HG02870 (cell line): ENCODE measurements at regions not wholly inside any gene's neighbourhood (a gene's known extent, or its start where the extent isn't known, plus 50 kb on each side); places are given as distances from the start of the nearest gene placed in this dataset.
"Not testable (repeated sequence)": the region's sequence is repeated elsewhere in the genome, so short reads cannot be mapped to it uniquely, and the experiment has no call there.

Source experiments
- ATAC-seq: cut with Tn5 transposase; IDR thresholded peaks from one replicate; pipeline ENCODE4 v1.9.1; 2021; ENCODE audit warnings: mild to moderate bottlenecking, moderate library complexity; ENCODE audit not compliant: unreplicated experiment

DNA sequence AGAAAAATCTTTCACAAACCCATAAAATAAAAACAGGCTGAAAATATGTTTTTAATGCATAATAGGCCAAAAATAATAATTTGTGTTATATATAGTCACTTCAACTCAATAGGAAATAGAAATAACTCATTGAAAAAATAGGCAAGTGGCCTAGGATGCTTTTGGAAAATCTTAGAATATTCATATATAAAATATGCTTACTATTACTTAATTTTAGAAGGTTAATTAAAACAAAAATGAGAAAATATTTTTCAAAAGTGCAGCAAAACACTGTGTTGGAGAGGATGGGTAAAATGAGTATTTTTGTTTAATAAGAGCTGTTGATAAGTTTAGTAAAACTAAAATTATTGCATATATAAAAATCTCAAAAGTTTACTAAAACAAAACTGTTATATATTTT lies 308.0 kb upstream of the ATXN7L3B start:
- ATAC-seq = no peak

DNA sequence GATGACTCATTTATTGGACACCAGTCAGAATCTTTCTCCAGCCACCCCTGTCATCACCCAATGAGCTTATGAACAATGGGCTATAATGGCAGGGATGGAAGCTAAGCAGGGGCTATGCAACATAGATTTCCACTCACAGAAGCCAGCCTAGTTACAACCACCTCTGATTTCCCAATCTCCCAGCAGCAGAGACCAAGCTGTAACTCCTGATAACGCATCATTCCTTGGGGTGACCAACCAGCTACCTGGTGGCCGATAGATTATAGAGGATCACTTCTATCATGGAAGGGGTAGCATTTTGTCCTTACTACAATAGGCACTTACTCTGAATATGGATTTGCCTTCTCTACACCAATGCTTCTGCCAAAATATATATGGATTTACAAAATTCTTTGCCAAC lies 302.3 kb upstream of the ATXN7L3B start:
- no peak for ATAC-seq

DNA sequence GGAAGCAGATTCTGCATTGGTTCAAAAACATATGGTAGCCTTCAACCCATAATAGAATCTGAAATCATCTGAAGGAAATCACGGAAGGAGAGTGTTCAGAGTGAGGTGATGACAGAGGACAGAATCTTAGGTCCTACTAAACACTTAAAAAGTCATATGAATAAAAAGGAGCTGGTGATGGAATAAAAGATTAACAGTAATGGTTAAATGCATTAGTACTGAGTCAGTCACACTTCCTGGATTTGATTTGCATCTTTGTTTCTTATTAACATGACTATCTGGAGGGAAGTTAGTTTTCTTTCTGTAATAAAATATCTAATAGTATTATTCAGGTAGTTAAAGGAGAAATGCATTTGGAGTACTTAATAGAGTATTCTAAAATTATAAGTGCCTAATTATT lies 296.3 kb upstream of the ATXN7L3B start:
- ATAC-seq = no peak

DNA sequence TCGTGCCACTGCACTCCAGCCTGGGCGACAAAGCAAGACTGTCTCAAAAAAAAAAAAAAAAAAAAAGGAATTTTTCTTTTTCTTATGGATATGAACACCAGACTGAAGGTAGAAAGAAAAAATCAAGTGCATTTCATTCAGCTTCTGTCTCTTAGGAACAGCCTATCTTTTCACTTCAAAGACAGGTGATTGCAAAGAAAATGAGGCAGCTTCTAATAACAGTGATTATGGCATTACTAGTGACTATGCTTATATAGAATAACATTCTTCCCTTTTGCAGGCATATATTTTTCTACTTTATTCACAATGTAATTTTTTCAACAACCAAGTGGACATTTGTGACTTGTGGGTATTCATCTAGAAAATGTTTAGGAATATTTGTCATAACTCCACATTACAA lies 295.5 kb upstream of the ATXN7L3B start:
- no peak for ATAC-seq

DNA sequence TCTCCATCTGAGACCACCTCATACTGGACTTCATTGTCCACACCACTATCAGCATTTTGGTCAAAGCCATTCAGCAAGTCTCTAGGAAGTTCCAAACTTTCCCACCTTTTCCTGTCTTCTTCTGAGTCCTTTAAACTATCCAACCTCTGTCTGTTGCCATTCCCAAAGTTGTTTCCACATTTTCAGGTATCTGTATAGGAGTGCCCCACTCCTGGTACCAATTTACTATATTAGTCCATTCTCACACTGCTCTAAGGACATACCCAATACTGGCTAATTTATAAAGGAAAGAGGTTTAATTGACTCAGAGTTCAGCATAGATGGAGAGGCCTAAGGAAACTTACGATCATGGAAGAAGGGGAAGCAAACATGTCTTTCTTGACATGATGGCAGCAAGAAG lies 292.2 kb upstream of the ATXN7L3B start:
- ATAC-seq = no peak

DNA sequence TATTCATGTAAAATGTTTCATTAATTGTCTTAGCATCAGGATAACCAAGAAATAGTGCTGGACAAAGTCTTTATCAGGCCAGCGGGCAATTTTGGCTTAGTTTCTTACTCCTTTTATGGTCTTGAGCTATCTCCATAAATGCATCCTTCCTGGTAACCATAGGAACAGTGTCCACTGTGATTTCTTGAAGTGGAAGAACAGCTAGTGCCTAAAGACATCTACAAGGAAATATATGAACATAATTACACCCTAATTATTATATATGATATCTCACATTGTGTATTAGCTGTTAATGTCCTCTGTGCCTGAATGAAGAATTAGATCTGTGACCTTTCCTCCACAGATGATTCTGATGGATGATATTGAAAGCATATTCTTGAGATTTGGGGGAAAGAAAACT lies 286.7 kb upstream of the ATXN7L3B start:
- no peak for ATAC-seq

DNA sequence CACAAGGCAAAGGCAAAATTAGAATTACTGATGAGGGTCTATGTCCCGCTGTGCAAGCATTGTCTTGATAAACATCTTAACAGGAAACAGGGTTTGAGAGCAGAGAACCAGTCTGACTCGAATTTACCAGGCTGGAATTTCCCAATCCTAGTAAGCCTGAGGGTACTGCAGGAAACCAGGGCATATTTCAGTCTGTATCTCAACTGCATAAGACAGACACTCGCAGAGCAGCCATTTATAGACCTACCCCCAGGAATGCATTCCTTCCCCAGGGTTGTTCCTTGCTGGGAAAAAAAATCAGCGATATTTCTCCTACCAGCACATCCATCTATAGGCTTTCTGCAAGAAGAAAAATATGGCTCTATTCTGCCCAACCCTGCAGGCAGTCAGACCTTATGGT lies 283.8 kb upstream of the ATXN7L3B start:
- ATAC-seq = not testable (repeated sequence)

DNA sequence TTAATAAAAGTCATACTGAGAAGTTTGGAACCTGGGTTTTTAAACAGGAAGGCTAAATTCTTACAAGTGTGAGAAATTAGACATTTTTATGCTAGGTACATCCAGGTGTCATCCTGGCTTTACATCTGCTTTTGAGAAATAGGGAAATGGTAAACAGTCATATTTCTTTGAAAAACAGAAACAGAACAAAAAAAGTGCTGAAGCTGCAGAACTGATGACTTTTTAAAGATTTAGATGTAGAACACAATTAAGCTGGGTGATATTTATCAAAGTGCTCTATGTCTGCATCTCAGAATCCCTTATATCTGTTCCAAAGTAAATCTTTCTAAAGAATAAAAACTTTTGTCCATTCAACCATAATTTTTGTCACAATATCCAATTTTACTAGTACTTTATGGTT lies 282.9 kb upstream of the ATXN7L3B start:
- ATAC-seq = no peak

DNA sequence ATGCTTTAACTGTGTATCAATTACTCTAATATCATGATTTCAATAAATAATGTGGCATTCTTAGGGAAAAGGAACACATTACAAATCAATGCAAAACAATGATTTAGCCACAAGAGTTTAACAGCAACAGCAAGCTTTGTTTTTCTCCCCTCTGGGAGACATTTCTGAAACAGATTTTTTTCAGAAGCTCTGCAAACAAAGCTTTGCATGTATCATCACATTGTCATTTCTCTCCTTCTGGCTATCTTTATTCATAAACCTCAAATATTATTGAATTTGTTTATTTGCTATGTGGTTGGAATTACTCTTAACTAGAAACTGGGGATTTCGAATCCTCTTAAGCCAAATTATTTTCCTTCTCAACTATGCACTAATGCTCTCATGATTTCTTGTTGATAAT lies 278.4 kb upstream of the ATXN7L3B start:
- ATAC-seq = no peak

DNA sequence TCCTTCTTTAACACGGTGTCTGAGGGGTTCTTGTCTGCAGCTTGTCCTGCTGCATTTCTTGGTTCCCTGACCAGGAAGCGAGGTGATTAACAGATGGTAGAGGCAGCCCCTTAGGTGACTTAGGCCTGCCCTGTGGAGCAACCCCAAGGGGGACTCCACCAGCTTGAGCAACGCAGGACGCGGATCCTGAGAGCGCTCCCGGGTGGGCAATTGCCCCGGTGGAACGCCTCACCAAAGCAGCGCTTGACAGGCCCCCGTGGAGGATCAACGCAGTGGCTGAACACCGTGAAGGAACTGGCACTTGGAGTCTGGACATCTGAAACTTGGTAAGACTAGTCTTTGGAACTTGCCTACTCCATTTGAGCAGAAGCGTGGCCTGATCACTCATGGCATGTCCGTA lies 272.9 kb upstream of the ATXN7L3B start:
- ATAC-seq = no peak

DNA sequence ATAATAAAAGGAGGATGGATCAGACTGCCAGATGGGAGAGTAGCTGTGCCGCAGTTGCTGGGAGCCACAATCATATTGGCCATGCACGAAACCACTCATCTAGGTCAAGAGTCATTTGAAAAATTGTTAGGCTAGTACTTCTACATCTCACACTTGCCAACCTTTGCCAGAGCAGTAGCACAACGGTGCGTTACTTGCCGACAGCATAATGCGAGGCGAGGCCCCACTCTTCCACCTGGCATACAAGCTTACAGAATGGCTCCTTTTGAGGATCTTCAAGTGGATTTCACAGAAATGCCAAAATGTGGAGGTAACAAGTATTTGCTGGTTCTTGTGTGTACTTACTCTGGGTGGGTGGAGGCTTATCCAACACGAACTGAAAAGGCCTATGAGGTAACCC lies 268.3 kb upstream of the ATXN7L3B start:
- ATAC-seq = not testable (repeated sequence)

DNA sequence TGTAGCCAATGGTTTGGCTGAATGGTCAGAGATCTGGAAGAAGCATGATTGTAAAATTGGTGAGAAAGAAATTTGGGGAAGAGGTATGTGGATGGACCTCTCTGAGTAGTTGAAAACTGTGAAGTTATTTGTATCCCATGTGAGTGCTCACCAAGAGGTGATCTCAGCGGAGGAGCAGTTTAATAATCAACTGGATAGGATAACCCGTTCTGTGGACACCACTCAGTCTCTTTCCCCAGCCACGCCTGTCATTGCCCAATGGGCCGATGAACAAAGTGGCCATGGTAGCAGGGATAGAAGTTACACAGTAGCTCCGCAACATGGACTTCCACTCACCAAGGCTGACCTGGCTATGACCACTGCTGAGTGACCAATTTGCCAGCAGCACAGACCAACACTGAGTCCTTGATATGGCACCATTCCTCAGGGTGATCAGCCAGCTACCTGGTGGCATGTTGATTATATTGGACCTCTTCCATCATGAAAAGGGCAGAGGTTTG lies 257.4 kb upstream of the ATXN7L3B start:
- no peak for ATAC-seq

DNA sequence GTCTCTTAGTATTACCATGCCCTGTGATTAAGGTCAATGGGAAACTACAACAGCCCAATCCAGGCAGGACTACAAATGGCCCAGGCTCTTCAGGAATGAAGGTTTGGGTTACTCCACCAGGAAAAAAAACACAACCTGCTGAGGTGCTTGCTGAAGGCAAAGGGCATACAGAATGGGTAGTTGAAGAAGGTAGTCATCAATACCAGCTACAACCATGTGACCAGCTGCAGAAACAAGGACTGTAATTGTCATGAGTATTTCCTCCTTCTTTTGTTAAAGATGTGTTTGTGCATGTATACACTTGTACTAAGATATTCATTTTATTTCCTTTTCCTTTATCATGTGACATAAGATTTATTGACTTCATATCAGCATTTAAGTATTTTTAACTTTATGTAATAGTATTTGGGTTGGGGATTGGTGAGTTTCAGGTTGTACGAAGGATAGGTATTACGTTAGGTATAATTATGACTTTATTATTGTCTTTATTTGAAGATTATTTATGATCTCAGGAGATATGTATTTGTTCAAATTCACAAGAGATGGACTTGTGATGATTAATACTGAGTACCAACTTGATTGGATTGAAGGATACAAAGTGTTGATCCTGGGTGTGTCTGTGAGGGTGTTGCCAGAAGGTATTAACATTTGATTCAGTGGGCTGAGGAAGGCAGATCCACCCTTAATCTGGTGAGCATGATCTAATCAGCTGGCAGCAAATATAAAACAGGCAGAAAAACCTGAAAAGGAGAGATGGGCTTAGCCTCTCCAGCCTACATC lies 256.0 kb upstream of the ATXN7L3B start:
- not testable (repeated sequence) for ATAC-seq

DNA sequence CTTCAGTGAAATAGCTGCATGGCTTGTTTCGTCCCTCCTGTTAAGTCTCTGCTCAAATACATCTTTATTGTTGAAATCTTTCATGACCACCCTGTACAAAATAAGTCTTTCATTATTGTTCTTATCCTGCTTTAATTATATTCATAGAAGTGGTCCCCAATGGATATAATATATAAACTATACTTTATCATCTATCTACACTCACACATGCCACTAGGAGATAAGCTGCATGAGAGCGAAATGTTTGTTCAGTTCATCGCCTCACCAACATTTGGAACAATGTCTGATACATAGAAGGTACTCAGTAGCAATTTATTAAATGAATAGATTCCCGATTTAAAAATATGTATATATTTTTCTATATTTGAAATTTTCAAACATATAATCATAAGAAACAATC lies 254.0 kb upstream of the ATXN7L3B start:
- ATAC-seq = no peak

DNA sequence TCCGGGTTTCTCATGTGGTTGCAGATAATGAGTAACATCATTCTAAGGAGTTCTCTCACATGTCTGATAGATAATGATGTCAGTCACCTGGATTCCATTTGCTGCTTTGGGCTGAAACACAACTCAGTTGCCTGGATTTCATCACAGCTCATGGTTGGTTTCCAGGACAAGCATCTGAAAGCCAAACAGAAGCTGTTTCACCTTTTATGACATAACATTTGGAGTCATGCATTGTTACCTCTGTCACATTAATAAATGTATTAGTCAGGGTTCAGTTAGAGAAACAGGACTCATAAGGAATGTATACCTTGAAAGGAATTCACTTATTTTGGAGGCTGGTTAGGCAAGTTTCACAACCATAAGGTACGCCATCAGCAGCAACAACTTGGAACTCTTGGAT lies 251.9 kb upstream of the ATXN7L3B start:
- ATAC-seq = no peak

DNA sequence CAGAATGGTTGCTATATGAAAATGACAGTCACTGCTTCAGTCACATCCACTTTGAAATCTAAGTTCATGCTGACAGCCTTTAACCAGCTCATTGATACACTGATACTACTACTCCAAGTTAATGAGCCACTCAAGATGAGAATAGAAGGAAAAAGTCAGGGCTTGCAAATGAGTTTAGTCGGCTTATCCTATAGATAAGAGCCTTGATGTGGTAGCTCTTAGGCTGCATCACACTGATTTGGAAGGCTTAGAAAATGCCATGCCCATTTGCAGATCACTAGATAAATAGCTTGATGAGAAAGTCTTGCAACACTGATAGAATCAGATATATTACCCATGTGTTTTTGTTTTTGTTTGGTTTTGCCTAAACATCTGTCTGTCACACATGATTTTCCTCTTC lies 251.4 kb upstream of the ATXN7L3B start:
- ATAC-seq = no peak

DNA sequence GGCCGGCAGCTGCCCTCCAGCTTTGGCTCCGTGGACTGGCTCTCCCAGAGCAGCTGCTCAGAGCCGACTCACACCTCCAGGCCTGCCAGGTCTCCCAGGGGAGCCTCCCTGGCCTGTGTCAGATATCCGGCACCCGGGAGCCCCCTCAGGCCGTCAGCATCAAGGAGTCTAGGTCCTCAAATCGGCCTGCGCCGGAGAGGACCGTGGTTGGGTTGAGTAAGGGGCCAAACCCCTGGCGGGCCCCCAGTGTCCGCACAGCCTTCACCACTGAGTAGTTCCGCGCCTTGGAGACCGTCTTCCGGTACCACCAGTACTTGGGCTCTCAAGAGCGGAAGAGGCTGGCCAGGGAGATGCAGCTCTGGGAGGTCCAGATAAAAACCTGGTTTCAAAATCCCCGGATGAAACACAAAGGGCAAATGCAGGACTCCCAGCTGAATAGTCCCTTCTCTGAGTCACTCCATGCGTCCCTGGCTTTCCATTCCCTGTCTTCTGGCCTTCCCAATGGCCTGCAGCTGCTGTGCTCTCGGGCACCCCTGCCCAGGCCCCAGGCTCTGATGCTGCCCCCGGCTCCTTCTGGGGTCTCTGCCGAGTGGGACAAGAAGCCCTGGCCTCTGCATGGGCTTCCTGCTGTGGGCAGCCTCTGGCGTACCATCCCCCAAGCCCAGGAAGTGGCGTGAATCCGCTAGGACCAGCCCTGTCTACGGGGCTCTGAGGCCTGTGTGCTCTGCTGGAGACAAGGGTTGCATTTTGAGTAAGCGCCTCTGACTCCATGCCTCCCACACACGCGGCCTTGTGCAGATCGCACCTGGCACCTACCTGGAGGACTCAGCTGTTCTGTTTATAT lies 245.1 kb upstream of the ATXN7L3B start:
- no peak for ATAC-seq

DNA sequence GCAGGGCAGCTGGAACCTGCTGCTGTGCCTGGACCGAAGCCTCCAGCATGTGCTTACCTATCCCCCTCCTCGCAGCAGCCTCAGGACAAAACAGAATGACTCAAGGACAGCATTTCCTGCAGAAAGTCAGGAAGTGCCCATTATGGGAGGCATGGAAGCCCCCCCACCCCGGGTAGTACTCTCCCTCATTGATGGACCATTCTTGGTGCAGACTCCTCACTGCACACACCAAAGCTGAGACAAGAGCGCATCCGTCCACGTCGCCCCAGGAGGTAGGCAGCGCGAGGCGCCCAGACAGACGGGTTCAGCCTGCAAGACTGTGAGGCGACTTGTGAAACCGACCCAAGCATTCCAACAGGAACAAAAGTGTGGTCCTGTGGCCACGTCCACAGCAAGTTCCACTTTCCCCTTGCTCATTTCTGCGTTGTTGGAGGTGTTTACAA lies 243.9 kb upstream of the ATXN7L3B start:
- no peak for ATAC-seq

DNA sequence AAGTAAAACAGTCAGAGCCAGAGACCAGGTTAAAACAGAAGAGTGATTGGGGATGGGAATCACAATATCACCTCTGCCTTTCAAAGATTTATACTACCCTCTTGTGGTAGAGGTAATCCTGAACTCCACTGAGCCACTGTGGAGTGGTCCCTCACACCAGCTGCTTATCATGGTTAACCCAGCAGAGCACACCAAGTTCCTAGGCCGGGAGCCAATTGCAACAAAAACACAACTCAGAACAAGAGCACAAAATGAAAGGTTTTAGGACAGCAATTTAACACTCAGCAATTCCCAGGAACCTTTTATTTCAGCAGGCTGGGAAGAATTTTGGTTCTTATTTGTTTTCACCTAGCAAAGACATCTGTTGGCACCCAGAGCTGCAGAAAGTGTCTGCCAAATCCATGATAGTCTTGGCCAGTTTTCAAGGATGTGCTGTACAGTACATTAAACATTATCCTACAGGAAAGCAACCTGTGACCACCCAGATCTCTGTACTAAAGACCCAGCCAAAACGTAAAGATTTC lies 220.5 kb upstream of the ATXN7L3B start:
- ATAC-seq = no peak

DNA sequence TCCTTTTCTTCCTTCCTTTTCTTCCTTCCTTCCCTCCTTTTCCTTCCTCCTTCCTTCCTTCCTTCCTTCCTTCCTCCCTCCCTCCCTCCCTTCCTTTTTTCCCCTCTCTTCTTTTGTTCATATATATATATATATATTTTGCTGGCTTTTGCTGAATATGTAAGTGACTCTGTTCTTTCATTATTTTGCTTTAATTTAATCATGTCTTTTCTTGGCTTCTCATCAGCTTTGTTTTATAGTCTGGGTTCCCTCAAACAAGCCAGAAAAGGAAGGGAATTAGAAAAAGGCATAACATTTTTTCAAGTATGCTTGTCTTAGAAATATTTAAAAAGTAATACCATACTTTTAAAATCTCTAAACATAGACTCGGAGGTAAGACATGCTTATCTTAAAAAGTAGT lies 219.9 kb upstream of the ATXN7L3B start:
- ATAC-seq = no peak

DNA sequence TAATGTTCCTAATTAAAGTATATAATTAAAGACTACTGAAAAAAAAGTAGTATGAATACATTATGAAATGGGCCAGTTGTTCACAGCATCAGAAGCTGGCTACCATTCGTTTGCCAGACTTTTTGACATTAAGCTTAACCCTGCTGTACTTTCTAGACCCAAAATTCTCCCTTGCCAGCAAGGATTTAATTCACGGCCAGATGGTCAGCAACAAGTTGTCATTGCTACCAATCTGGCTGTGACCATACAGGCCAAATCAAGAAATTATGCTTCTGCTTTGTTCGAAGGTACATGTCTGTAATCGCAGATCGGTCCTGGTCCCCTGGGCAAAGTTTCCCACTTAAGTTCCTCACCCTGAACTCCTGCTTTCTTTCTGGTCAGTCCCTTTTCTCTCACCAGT lies 217.7 kb upstream of the ATXN7L3B start:
- no peak for ATAC-seq

DNA sequence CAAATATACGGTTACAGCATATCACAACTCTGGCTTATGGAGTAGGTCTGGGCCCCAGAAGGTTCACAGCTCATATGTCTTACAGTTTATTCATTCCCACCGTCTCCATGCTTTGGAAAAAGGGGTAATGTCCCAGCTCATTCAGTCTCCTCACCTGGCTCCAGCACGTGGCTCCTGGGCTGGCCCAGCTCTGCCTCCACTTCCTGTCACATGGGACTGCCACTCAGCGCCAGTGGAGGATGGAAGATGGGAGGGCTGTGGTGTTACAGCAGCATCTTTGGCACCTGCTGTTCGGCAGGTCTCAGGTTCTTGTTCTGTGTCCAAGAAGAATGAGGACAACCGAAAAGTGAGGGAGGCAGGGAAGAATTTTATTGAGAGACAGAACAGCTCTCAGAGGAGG lies 216.3 kb upstream of the ATXN7L3B start:
- ATAC-seq = no peak
